Dendritic cell treated with granulocyte-macrophage colony-stimulating factor and Interleukin-4, amounts not matched to agents 40 ng/mL and 50 ng/mL, for 4 days (primary cell): ENCODE measurements at regions not wholly inside any gene's neighbourhood (a gene's known extent, or its start where the extent isn't known, plus 50 kb on each side); places are given as distances from the start of the nearest gene placed in this dataset.

Experiments
- H3K27ac Mint-ChIP-seq: one replicate; pipeline ENCODE4 v1.8.0; 2022; ENCODE audit warnings: mild to moderate bottlenecking, mixed read lengths
- H3K27me3 Mint-ChIP-seq: one replicate; pipeline ENCODE4 v1.8.0; 2022; ENCODE audit warnings: mild to moderate bottlenecking, mixed read lengths
- H3K36me3 Mint-ChIP-seq: one replicate; pipeline ENCODE4 v1.8.0; 2022; ENCODE audit warnings: low read depth, mixed read lengths
- H3K4me1 Mint-ChIP-seq: one replicate; pipeline ENCODE4 v1.8.0; 2022; ENCODE audit warnings: low read depth, mixed read lengths
- H3K4me3 Mint-ChIP-seq: one replicate; pipeline ENCODE4 v1.8.0; 2022; ENCODE audit warnings: mild to moderate bottlenecking, moderate library complexity, mixed read lengths
- H3K9me3 Mint-ChIP-seq: one replicate; pipeline ENCODE4 v1.8.0; 2022; ENCODE audit warnings: mixed read lengths
- intact Hi-C: fragments of 100-400 bp; cut with micrococcal nuclease; formaldehyde crosslinking; loops from one replicate; pipeline ENCODE4 v1.15.0; 2022

DNA sequence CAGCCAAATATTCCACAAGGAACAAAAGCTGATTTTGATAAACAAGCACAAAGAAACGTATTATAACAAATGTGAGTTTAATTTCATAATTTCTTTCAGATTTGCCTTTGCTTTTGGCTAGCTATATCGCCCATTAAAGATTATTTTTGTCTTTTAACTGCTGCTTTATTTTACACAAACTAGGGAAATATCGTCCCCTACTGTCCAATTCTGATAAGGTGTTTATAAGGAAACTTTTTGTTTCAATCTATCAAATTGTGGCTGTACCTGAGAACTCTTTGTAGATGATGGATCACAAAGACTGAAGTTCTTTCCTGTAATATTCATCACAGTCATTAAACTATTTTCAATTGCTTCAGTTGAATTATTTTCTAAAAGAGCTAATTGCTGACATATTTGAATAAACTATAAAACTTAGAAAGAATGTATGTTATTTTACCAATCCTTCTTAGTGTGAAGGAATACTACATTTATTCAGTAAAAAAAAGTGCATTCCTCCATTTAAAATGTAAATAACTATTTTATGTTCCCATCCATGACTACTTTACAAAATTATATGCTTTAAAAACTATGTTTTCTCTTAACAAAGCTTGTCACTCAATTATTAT is 431.3 kb upstream of the ITGA1 start:
- intact Hi-C loops = no loop called here
- H3K9me3 Mint-ChIP-seq = no peaks in the 10 kb centered on the region
- no peaks in the 10 kb centered on the region for H3K36me3 Mint-ChIP-seq
- no peaks in the 10 kb centered on the region for H3K27me3 Mint-ChIP-seq
- H3K27ac Mint-ChIP-seq = no peak overlapping the region
- no peak overlapping the region for H3K4me3 Mint-ChIP-seq
- H3K4me1 Mint-ChIP-seq = no peaks in the 10 kb centered on the region

DNA sequence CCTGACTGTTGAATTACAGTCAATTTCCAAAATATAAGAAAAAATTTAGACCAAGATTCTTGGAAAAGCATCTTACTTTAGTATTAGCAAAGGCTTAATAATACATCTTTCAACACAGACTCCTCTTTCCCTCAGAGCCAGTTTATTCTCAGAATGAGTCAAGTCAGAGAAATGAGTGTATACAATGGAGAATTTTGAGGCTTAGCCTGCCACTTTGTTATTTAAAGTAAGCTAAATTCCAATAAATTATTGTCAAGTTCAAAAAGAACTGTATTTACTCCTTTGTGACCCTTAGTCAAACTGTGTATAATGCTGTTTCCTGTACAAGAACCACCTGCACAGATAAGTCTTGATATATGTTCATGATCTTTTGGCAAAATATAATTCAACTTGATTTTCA is 428.5 kb upstream of the ITGA1 start:
- Mint-ChIP-seq H3K4me1 (no peaks in the 10 kb centered on the region), H3K9me3 (no peaks in the 10 kb centered on the region), H3K27ac (no peak overlapping the region), H3K27me3 (no peaks in the 10 kb centered on the region), H3K4me3 (no peak overlapping the region), H3K36me3 (no peaks in the 10 kb centered on the region)
- intact Hi-C loops = no loop called here

DNA sequence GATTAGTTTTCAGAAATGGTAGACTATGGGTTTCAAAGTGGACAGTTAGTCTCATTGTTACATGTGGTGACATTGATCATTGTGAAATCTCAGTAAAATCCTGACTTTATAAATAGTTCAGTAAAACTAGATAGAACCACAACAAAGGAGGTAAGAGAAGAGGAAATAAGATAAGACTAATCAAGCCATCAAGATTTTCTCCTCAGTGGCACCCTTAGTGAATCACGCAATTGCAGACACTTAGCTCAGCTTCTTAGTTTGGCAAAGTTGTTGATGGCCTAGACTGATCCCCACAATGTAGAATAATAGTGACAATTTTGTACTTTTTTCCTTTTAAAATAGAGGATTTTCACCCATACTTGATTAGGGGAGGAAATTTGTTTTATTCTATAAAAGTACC is 426.7 kb upstream of the ITGA1 start:
- Mint-ChIP-seq H3K36me3 (no peaks in the 10 kb centered on the region), H3K4me1 (no peaks in the 10 kb centered on the region), H3K9me3 (no peaks in the 10 kb centered on the region), H3K27me3 (no peaks in the 10 kb centered on the region), H3K27ac (no peak overlapping the region), H3K4me3 (no peak overlapping the region)
- intact Hi-C loops = no loop called here

DNA sequence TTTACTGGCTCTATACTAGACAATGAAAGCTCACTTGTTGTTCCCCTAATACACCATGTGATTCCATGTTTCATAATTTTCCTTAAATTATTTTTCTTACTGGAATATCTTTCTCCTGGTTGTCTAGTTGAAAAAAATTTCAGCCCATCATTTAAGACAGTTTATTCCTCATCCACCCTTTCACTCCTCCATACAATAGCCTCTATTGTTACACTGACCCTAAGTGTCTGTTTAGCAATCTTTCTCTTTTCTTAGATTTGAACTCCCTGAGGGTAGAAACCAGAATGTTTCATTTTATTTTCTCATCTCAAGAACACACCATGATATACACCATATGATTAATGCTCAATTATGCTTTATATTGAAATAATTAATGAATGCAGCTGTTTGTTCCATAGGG is 413.4 kb upstream of the ITGA1 start:
- H3K4me1 Mint-ChIP-seq = no peaks in the 10 kb centered on the region
- no peaks in the 10 kb centered on the region for H3K27me3 Mint-ChIP-seq
- no peak overlapping the region for H3K4me3 Mint-ChIP-seq
- intact Hi-C loops = no loop called here
- peaks cover 2% of the 10 kb centered on the region for H3K9me3 Mint-ChIP-seq
- no peak overlapping the region for H3K27ac Mint-ChIP-seq
- H3K36me3 Mint-ChIP-seq = no peaks in the 10 kb centered on the region

DNA sequence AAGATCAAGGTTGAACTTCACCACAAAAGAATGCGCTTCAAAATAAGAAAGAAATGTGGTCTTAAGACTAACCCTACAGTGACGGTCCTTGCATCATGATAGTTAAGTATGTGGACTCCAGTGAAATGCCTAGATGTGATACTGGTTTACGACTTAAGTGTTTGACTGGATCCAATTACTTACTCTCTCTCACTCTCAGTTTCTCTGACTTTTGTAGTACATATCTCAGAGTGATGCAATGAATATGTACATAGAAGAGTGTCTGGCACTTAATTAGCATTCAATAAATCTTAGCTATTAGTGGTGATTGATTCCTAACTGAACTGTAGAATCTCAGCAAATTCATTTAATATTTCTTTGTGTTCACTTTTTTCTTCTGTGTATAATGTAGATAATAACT is 411.7 kb upstream of the ITGA1 start:
- intact Hi-C loops = no loop called here
- H3K4me3 Mint-ChIP-seq = no peak overlapping the region

DNA sequence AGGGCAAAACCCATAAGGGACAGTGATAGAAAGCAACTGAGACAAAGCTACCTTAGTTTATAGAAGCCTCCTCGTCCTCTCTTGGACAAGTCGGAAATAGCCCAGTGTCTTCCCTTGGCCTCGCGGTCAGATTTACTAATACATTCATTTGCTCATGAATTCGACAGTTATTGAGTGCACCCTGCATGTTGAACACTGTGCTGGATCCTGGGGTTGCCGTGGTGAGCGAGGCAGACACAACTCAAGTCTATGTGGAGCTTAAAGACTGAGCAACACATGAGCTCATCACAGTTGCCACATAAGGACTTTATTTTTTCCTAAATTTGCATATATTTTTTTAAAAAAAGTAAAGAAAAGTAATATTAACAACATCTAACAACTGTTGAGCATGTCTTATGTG is 411.1 kb upstream of the ITGA1 start:
- H3K4me1 Mint-ChIP-seq = no peaks in the 10 kb centered on the region
- no peak overlapping the region for H3K27ac Mint-ChIP-seq
- intact Hi-C loops = no loop called here
- no peaks in the 10 kb centered on the region for H3K36me3 Mint-ChIP-seq
- H3K9me3 Mint-ChIP-seq = no peaks in the 10 kb centered on the region
- no peak overlapping the region for H3K4me3 Mint-ChIP-seq
- H3K27me3 Mint-ChIP-seq = no peaks in the 10 kb centered on the region

More for the DNA sequence above, 411.7 kb upstream of the ITGA1 start:
- H3K27ac Mint-ChIP-seq = no peak overlapping the region
- H3K27me3 Mint-ChIP-seq = no peaks in the 10 kb centered on the region
- no peaks in the 10 kb centered on the region for H3K36me3 Mint-ChIP-seq
- no peaks in the 10 kb centered on the region for H3K4me1 Mint-ChIP-seq
- no peaks in the 10 kb centered on the region for H3K9me3 Mint-ChIP-seq

DNA sequence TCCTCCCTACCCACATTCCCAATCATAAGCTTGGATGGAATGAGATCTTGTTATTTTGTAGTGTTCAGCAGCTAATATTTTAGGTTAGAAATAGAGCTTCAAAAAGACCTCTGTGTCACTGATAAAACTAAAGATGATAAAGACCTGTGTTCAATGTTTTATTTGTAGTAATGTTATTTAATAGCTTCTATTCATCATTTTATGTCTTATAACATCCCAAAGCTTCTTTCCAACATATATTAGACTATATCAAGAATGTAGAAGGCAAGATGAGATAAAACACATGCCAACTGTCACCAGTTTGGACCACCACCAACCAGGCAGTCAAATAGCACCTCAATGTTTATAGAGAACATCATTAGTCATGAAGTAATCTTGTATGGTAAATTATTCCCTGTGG is 409.5 kb upstream of the ITGA1 start:
- H3K36me3 Mint-ChIP-seq = no peaks in the 10 kb centered on the region
- H3K27ac Mint-ChIP-seq = no peak overlapping the region
- intact Hi-C loops = no loop called here
- no peaks in the 10 kb centered on the region for H3K4me1 Mint-ChIP-seq
- no peak overlapping the region for H3K4me3 Mint-ChIP-seq
- H3K27me3 Mint-ChIP-seq = no peaks in the 10 kb centered on the region
- H3K9me3 Mint-ChIP-seq = no peaks in the 10 kb centered on the region

DNA sequence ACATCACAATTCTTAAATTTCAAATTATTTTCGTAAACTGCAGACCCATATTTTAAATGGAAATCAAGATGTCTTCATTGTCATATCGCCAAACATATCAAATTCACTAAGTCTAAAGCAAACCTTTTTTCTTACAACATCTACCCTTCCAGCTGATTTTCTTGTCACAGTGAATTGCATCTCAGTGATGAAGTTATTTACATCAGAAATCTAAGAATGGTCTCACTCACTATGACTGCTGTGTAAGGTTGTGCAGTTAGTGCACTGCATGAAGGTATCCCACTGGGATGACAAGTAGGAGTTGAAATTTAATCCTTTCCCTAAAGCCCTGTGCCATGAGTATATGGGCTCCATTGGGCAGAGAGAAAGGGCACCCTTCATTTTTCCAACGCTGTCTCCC is 399.4 kb upstream of the ITGA1 start:
- intact Hi-C loops = no loop called here
- H3K4me1 Mint-ChIP-seq = no peaks in the 10 kb centered on the region
- no peak overlapping the region for H3K4me3 Mint-ChIP-seq
- H3K36me3 Mint-ChIP-seq = no peaks in the 10 kb centered on the region
- H3K27ac Mint-ChIP-seq = no peak overlapping the region
- H3K9me3 Mint-ChIP-seq = no peaks in the 10 kb centered on the region
- H3K27me3 Mint-ChIP-seq = no peaks in the 10 kb centered on the region

DNA sequence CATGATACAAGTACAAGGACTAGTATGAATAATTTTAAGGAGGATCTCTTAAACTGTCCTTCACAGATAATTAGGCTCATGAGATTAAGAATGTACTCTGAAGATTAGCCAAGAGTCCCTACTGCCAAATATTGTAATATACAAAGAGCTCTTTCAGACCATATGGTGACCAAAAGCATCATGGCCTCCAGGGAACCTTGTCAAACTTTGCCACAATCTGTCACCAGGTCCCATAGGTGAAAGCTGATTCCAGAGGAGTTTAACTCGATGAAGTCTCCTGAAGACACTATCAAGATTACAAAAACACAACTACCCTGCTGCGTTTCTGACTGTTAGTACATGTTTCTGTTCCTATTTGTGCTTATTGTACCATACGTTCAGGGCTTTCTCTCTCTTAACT is 395.4 kb upstream of the ITGA1 start:
- Mint-ChIP-seq H3K27ac (no peak overlapping the region), H3K27me3 (no peaks in the 10 kb centered on the region), H3K4me1 (no peaks in the 10 kb centered on the region), H3K9me3 (peaks cover under 1% of the 10 kb centered on the region), H3K4me3 (no peak overlapping the region), H3K36me3 (no peaks in the 10 kb centered on the region)
- intact Hi-C loops = no loop called here

DNA sequence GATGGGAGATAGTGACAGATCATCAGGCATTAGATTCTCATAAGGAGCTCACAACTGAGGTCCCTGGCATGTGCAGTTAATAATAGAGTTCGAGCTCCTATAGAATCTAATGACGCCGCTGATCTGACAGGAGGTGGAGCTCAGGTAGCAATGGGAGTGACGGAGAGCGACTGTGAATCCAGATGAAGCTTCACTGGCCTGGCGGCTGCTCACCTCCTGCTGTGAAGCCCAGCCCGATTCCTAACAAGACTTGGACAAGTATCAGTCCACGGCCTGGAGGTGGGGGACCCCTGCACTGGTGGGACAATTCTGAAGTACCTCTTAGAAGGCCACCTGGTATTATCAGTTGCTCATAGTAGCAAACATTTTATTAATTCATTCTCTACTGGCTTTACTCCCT is 377.9 kb upstream of the ITGA1 start:
- intact Hi-C loops = no loop called here
- Mint-ChIP-seq H3K36me3 (no peaks in the 10 kb centered on the region), H3K9me3 (no peaks in the 10 kb centered on the region), H3K4me1 (no peaks in the 10 kb centered on the region), H3K4me3 (no peak overlapping the region), H3K27me3 (no peaks in the 10 kb centered on the region), H3K27ac (no peak overlapping the region)

DNA sequence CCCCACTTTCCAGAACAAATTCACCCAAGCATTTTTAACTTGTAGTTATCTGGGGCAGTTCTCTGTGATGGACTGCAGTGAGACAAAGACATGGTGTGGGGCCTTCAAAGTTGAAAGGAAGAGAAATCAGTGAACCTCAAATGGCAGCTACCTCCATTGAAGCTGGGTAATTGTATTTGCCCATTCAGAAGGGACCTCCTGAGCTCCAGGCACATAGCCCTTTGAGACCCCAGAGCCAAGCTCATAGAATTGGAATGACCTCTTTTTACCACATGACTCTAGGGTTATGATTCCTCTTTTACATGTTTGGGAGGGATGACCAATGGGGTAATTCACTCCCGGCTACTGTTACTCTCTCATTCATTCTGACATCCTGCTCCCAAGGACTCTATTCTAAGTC is 368.4 kb upstream of the ITGA1 start:
- Mint-ChIP-seq H3K4me3 (no peak overlapping the region), H3K4me1 (no peaks in the 10 kb centered on the region), H3K27me3 (no peaks in the 10 kb centered on the region), H3K27ac (no peak overlapping the region), H3K36me3 (no peaks in the 10 kb centered on the region), H3K9me3 (peaks cover 3% of the 10 kb centered on the region)
- intact Hi-C loops = no loop called here

DNA sequence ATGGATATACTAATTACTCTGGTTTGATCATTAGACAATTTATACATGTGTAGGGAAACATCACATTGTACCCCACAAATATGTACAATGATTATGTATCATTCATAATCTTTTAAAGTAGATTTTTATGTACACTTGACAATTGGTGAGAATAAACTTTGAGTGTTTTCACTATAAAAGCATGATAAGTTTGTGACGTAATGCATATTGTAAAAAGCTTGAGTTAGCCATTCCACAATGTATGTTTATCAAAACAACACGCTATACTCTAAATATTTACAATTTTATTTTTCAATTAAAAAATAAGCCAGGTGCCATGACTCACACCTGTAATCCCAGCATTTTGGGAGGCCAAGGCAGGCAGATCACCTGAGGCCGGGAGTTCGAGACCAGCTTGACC is 360.1 kb upstream of the ITGA1 start:
- intact Hi-C loops = no loop called here
- Mint-ChIP-seq H3K9me3 (peaks cover 15% of the 10 kb centered on the region), H3K27ac (no peak overlapping the region), H3K36me3 (no peaks in the 10 kb centered on the region), H3K4me3 (no peak overlapping the region), H3K4me1 (no peaks in the 10 kb centered on the region), H3K27me3 (no peaks in the 10 kb centered on the region)

DNA sequence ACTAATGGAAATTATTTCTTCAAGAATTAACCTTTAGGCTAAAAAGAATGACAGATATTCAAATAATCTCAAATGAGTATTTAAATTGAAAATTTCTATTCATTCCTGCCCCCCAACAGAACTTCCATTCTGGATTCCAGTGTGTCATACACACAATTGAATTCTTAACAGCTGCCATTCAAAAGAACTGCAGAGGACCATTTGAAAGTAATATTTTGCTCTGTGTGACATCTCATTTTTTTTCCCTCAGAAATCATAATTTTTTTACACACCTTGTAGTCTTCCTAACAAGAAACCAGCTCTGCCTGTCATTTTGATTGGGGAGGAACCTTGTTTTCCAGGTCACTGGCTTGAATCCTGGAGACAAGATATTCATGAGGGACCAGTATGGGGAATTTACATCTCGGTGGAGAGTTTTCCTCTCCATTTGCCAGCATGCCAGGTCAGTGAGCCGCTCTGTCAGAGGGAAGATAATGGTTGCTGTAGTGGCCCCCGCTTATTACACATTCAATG is 358.7 kb upstream of the ITGA1 start:
- no peaks in the 10 kb centered on the region for H3K36me3 Mint-ChIP-seq
- peaks cover 15% of the 10 kb centered on the region for H3K9me3 Mint-ChIP-seq
- H3K4me3 Mint-ChIP-seq = no peak overlapping the region
- no peak overlapping the region for H3K27ac Mint-ChIP-seq
- no peaks in the 10 kb centered on the region for H3K4me1 Mint-ChIP-seq
- intact Hi-C loops = no loop called here
- no peaks in the 10 kb centered on the region for H3K27me3 Mint-ChIP-seq

DNA sequence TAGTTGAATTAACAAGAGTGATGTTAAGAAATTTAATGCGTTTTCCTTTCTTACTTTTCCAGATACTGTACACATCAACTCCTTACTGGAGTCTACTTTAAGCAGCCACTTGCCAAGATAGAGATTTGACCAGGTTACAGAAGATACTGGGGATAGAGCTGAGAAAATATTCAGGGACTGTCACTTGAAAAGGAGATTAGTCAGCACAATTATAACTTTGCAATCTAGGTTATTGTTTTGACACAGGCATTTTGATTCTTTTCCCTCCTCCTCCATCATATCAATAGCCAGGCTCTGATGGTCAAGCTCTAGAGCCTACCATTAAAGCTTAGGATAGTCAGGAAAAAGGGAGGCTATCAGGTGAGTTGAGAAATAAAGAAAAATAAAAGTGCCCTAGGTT is 345.9 kb upstream of the ITGA1 start:
- intact Hi-C loops = no loop called here
- H3K4me1 Mint-ChIP-seq = no peaks in the 10 kb centered on the region
- no peak overlapping the region for H3K27ac Mint-ChIP-seq
- H3K27me3 Mint-ChIP-seq = no peaks in the 10 kb centered on the region
- no peaks in the 10 kb centered on the region for H3K36me3 Mint-ChIP-seq
- H3K4me3 Mint-ChIP-seq = no peak overlapping the region
- H3K9me3 Mint-ChIP-seq = peaks cover 24% of the 10 kb centered on the region

DNA sequence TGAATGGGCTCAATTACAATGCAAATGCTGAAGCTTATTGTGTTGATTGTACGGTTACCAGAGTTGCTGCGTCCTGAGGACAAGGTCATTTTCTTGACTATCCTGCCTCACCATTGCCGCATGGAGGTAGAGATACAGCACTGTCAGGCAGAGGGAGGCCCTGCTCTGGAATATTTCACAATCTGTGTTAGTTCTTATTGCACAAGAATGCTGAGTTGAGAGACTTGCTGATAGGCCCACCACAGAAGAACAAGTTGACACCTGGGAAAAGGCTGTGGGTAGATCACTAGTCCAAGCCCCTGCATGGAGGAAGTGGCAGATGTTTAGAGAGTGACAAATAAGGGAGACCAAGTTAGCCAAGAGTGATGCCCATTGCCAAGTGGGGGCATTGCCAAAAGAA is 344.5 kb upstream of the ITGA1 start:
- Mint-ChIP-seq H3K9me3 (peaks cover 23% of the 10 kb centered on the region), H3K4me1 (no peaks in the 10 kb centered on the region), H3K27ac (no peak overlapping the region), H3K27me3 (no peaks in the 10 kb centered on the region), H3K36me3 (no peaks in the 10 kb centered on the region), H3K4me3 (no peak overlapping the region)
- intact Hi-C loops = no loop called here
